HG03439 (cell line): ENCODE measurements at regions not wholly inside any gene's neighbourhood (a gene's known extent, or its start where the extent isn't known, plus 50 kb on each side); places are given as distances from the start of the nearest gene placed in this dataset.

Experiments
- ATAC-seq: cut with Tn5 transposase; IDR thresholded peaks from one replicate; pipeline ENCODE4 v1.9.1; 2021; ENCODE audit warnings: mild to moderate bottlenecking, moderate library complexity; ENCODE audit not compliant: unreplicated experiment

DNA sequence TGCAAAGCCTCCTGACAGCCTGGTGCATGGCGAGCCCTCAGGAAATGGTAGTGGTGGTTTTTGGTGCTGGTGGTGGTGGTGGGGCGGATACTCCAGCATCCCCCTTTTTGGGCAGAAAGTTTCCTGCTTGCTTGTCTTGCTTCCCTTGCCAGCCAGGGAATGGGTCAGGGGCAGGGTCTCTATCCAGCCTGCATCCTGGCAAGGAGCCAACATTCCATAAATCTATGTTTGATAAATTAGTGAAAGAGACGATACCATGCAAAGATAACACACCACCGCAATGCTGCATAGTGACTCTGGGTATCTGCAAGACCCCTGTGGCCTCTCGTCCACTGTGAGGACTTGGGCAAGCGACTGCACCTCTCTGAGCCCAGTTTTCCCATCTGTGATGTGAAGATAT, 246.2 kb downstream of the LRFN2 start:
- no peak for ATAC-seq

DNA sequence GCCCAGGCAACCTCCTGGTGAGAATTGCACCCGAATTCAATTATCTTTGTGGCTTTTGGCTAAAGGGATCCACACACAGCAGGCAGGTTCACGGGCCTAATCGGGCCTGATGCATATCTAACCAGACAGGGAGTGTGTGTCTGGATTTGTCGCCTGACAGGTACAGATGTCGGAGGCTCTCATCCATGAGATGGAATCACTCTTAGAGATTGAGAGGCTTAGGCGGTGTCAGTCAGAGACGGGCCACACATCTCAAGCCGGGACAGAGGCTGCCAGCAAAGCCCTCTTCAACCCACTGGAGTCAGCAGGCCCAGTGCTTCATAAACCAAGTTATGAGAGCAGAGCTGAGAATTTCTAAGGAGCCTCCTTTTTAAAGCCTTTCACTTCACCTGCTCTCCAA, 247.0 kb downstream of the LRFN2 start:
- no peak for ATAC-seq

DNA sequence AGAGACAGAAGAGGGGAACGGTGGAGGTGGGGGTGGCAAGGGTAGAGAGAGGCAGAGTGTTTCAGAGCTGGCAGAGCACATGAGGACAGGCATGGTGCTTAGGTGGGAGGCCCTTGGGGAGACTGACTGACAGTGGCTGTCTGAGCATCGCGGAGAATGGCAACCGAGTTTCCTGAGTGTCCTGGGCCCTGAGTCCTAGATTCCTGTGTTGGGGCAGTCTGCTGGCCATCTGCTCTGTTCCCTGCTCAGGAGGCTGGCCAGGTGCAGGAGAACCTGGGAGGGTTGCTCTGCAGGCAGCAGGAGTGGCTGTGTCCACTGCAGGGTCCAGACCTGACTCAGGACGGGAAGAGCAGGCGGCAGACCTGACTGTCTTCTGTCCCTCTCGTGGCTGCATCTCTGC, 248.9 kb downstream of the LRFN2 start:
- ATAC-seq, result no peak

DNA sequence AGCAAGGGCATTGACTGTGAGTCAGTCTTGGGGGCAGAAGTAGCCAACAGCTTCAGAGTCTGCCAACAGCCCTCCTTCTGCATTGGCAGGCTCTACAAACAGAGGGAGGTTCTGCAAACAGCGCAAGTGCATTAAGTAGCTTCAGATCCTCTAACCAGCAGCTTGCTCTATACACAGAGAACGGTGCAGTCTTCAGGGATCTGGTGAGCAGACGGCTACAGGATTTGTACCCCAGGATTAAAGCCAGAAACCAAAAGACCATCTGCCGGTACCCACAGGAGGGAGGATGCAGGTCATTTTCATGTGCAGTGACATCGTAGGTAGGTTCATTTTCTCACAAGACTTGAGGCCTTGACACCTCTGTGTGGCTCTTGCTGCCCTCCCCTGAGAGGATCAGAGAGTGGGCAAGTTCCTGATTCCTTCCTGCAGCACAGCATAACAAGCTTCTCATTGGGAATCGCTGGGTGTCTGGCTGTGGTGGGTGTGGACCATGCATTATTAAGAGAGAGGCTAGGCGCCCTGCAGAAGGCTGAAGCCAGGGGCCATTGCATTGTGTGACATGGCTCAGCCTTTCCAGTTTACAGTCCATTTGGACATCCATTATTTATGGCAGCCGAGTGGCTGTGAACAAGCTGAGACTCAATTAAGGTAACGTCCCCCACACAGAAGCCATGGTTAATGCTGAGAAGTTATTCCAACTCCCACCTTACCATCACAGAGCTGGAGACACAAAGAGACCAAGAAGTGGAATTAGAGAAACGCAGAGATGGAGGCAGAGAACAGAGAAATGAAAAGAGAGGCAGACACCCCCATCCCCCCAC, 250.0 kb downstream of the LRFN2 start:
- ATAC-seq, result no peak

DNA sequence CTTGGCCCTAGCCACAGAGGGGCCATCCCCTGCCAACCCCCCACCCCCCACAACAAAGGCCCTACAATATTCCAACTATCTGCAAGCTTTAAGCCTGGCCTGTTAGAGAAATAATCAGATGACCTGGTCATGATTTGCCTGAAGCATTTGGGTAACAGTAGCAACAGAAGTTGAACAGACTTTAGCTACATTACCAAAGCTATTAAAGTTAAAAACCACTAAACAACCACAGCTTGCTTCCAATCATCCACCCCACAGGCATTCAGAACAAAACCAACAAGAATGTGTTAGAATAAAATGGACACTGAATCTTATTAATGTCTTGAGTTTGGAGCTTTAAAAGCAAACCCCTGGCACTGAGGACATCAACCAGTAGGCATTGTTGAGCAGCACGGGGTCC, 250.9 kb downstream of the LRFN2 start:
- no peak for ATAC-seq

DNA sequence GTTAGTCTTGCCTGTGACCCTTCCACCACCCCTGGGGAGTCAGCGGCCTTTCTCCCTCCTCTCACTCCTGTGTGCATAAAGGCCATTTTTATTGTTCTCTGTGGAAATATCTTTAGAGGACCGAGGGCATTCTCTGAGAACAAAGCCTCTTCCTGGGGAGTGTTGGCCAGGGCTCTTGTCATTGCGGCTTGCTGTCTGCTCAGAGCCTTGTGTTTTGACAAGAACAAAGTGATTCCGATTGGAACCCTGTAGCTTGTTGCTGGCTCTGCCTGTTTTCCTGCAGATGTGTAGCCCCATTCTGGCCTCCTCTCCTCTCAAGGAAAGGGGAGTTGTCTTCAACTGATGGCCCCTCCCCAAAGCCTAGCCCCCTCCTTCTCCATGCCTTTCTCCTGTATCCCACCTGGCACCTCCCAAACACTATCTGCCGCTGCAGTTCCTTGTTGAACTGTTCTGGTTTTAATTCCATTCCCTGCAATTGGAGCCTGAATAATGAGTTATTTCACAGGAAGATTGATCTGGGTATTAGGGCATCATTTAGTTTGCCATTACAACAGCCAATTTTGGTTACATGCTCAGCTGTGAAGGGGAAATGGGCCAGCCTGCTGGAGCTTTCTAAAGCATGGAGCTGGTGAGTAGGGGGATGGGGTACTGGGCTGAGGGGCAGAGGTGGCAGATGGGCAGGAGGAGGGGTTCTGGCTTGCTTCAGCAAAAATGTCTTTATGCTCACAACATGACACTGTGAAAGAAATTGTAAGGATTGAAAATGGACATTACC, 252.5 kb downstream of the LRFN2 start:
- no peak for ATAC-seq

DNA sequence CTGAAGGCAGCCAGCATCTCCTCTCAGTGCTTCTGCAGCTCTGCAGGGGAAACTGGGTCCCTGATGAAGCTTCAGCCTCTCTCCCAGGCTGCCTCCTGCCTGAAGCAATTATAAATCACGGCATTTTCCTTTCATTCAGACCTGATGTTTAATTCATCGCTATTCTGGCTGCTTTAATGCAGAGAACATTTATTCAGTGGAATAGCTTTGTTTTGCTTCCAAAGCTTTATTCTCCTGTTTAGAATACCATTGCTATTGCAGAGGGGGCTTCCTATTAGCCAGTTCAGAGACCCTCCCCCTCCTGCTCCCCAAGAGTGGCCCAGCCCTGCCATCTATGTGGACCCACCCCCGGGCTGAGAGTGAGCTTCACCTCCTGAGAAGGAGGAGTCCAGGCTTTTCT, 255.6 kb downstream of the LRFN2 start:
- ATAC-seq, result no peak

DNA sequence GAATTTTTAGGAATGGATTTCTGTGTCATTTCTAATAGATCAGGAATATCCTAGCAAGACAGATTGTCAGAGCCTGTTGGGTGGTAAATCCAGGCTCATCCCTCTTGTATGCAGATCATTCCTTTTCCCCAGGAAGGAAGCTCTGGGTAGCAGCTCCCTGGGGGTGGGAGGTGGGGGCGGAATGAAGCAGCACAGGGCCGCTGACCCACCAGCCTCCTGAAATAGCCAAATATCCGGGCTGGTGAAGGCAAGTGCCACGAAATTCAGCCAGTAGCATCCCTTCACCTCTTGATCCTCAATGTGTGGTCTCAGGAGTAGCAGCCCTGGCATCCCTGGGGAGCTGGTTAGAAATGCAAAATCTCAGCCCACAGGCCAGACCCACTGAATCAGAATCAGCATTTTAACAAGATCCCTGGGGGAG, 256.9 kb downstream of the LRFN2 start:
- no peak for ATAC-seq

DNA sequence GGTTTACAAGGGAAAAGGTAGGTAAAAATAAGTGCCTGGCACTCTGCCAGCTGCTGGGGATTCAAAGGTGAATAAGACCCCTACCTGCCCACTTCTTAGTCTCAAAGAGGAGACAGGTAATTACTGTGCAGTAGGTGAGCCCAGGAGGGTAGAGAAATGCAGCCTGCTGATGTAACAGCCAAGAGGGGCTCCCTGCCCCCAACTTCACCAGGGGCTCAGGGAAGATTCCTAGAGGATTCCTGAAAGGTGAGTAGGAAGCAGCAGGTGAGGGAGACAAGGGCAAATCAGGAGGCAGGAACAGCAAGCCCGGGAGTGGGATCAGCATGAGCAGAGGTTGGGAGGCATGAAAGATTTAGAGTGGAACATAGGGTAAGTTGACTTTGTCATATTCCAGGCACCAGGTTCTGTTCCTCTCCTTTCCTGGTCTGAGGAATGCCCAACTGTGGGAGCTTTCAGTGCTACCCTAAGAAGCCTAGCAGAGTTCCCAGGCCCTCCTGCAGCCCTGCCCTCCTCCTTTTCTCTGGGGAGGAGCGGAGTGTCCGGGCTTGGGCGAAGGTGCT, 258.1 kb downstream of the LRFN2 start:
- no peak for ATAC-seq

DNA sequence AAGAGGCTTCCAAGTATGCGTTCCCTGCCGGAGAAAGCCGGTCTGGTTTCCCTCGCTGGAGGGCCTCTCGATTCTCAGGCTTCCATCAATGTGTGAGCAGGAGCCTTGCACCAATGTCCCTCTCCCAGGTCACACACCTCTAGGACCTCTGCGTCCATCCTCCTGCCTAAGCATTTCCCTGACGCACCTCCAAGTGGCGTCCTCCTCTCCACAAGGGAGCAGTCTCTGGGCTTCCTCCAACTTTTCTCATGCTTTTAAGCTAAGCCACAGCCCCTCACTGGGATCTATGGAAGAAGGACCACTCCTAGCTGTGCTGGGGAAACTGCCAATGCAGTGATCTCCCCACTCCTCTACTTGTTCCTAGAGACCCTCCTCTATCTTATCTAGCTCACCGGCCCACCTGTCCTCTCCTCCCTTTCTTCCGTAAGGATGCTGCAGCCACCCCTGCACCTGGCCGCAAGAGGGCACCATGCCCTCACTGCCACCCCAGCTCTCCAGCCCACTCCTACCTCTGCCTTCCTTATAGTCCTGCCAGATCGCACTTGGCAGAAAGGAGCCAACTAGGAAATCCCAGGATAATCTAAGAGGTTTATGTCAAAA, 258.7 kb downstream of the LRFN2 start:
- no peak for ATAC-seq

DNA sequence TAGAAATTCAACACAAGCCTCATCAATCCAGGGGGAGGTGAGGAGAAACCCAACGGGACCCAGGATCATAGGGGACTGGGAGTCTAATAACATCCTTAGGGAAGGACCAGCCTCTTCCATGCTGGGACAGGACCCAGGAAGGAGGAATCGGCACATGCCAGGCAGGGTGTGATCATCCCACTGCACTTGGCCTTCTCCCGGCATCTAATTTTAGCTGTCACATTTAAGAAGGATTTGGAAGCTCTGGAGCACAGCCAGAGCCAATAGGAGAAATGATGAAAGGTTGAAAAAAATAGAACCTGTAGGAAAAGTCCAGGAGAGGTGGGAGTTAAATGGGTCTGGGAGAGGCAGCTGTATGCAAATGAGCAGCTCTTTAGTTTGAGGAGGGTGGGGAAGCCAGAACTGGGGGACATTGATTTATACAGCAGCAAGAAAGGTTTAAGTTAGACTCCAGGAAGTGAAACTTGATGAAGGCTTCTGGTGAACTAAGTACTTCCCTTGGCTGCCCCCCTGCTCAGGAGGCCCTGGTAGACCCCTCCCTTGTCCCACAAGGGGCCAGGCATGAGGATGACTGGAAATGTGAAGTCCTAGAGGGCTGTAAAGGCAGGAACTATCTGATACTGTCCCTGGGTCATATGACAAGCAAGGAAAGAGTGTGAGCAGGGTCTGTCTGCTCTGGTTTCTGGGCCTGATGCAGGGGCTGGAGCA, 260.3 kb downstream of the LRFN2 start:
- ATAC-seq, result no peak

DNA sequence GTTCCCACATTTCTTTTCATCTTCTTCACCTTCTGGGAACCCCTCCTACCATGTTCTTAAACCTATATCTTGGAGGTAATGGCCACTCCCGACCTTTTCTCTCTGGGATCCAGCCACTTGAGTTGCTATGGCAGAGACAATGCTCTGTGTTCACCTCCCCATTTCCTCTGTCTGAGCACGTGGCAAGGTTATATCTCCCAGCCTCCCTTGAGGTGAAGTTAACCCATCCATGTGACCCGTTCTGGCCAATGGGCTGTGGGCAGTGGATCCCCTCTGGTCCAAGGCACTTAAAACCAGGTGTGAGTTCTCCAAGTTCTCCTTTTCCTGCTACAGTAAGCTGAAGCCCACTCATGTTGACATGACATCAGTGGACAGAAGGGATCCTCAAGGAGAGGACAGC, 261.4 kb downstream of the LRFN2 start:
- ATAC-seq, result no peak

DNA sequence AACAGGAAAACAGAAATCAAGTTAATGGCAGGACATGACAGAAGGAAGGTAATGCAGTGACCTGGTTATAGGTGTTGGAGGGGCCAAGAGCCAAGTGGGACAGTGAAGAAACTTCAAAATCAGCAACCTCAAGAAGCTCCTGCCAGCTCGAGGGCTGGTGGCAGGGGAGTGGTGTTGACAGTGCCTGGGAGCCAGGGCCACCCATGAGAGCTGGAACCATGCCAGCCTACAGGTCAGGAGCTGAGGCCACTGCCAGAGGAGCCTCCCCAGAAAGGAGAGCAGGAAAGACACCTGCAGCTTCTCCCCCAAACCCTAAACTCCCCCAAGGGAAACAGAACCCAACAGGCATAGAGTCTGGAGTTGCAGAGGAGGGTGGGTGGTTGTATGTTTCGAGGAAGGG, 262.1 kb downstream of the LRFN2 start:
- no peak for ATAC-seq

DNA sequence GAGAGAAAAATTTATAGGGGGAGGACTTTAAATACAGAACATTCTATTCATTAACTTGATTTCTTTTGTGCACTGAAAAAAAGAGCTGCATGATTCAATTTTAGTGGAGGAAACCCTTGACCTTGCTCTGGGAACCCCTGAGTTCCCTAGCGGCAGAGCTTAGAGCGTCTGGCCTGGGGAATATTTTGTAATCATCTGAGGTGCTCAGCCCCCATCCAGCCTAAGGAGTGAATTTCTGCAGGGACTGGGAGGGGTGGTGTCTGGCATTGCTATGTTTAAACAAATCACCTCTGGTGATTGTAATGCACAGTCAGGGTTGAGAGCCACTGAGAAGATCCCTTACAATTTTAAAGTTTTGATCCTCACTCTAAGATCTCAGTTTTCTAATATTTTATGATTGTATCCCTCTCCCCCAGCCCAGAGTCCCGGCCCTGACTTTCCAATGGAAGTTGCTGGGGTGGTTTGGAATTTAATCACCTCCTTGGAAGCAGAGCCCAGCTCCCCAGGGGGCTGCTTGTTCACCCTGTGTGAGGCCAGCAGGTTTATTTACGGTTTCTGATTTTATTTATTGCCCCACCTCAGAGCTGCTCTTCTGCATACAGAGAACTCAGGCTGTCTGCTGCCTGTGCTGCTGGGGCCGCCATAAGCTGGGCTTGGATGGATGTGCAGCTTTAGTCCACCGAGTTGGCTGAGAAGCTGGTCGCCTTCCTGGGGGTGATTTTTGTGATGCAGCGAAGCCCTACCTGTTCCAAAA, 263.1 kb downstream of the LRFN2 start:
- ATAC-seq, result no peak

DNA sequence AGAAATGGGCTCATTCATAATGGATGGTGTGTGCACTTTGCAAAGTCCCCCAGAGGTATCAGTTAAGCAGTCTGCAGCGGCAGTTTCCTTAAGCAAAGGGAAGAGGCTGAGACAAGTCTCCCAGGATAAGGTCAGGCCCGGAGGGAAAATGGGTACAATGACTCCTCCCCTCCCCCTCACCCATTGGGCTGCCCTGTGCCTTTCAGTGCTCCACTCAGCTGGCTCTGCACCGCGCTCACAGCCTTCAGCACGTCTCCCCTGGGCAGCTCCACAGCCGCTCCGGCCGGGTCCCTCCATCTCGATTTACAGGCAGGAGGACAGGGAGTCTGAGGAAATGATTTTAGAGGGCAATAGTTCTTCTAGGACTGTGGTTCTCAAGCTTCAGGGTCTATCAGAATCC, 264.8 kb downstream of the LRFN2 start:
- ATAC-seq, result no peak

DNA sequence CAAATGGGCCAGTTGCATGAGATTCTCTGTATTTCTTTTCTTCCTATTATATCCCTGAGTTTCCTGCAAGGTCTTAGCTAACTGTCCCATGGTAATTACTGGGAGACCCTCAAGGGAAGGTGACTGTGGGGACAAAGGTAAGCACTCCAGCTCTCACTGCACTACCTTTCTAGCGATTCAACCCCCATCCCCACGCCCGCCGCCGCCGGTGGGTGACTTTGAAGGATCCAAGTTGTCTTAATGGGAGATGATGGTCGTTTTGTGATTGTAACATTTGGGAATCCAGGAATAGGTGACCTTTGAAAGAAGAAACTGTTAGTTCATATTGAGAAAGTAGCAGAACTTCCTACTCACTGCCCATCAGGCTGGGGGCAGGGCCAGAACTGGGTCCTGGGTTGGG, 265.5 kb downstream of the LRFN2 start:
- no peak for ATAC-seq

DNA sequence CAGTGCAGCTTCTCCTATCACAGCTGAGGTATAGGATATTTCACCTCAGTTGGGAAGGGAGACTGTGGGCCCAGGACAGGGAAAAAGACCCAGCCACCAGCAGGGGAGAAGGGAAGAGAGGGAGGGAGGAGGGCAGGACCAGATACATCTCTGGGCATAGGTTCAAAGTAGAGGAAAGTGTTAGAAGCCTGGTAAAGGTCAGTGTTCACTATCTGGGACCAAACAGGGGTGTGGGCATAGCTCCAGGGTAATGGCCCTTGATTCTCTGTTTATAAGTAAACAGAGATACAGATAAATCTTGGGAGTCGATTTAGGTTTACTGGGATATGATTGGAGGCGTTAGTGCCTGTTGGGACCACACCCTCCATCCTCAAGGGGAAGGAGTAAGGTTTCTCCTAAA, 266.2 kb downstream of the LRFN2 start:
- ATAC-seq, result no peak

DNA sequence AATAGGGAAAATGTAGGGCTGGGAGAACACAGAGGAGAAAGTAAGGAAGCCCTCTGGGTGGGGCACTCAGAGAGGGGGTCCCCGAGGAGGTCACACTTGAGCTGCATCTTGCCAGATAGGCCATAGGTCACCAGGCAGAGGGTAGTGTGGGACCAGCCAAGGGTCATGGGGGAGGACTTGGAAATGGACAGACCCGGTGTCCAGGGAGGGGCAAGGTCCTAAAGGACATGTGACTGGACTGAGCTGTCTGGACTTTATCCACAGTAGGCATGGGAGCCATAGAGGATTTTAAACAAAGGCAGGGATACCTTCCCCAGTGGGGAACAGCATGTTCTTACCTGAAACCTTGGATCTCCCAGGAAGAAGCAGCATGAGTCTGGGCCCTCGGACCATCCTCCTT, 266.7 kb downstream of the LRFN2 start:
- ATAC-seq, result no peak

DNA sequence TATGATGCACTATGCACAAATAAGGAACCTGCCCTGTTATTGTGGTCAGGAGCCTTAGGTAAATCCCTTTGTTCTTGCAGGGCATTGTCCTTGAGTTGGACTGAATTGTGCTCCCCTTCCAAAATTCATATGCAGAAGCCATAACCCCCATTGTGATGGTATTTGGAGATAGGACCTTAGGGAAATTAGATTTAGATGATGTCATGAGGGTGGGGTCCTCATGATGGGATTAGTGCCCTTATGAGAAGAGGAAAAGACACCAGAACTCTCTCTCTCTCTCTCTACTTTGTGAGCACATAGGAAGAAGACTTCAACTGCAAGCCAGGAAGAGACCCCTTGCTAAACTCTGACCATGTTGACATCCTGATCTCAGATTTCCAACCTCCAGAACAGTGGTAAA, 268.0 kb downstream of the LRFN2 start:
- no peak for ATAC-seq

DNA sequence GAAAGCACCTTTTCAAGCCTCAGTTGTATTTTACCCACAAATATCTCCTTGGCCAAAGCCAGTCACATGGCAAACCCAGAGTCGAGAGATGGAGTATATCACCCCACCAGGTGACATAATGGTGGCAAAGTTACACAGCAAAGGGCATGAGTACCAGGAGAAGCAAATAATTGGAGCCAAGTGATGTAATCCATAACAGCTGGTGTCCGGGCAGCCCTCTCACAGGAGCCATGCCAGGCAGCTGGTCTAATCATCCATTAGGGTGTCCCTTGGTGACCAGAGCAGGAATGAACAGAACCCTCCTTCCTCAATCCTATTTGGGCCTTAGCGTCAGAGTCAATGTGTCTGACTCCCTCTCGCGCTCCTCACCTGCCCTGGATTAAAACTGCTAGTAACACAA, 272.1 kb downstream of the LRFN2 start:
- no peak for ATAC-seq
